Suprapubic skin (tissue), 4 donors: ENCODE measurements at regions not wholly inside any gene's neighbourhood (a gene's known extent, or its start where the extent isn't known, plus 50 kb on each side); places are given as distances from the start of the nearest gene placed in this dataset.

ENCODE experiments used
- DNase-seq, 2 donors: peaks; one replicate each; pipeline ENCODE4 v3.0.0-alpha.2; 2019; ENCODE audit warnings: low spot score in 2 of 2
- H3K27ac ChIP-seq: fragments of 200-600 bp; sonication (generic); one replicate; pipeline ENCODE4 v1.5.1; 2019
- H3K27me3 ChIP-seq: fragments of 200-600 bp; sonication (generic); one replicate; pipeline ENCODE4 v1.5.1; 2019
- H3K36me3 ChIP-seq: fragments of 200-600 bp; sonication (generic); one replicate; pipeline ENCODE4 v1.5.1; 2019
- H3K4me1 ChIP-seq: fragments of 200-600 bp; sonication (generic); one replicate; pipeline ENCODE4 v1.5.1; 2019
- H3K4me3 ChIP-seq: fragments of 200-600 bp; sonication (generic); one replicate; pipeline ENCODE4 v1.5.1; 2019; ENCODE audit warnings: mild to moderate bottlenecking
- H3K9me3 ChIP-seq: fragments of 200-600 bp; sonication (generic); one replicate; pipeline ENCODE4 v1.5.1; 2019
- EP300 ChIP-seq: sonication (generic); formaldehyde crosslinking; IDR thresholded peaks from one replicate; pipeline ENCODE4 v1.6.1; 2017; ENCODE audit warnings: antibody characterized with exemption
- POLR2A ChIP-seq, 2 donors: fragments of 450-650 bp; IDR thresholded peaks; one replicate each; pipeline ENCODE4 v1.6.1; 2017; ENCODE audit warnings: antibody characterized with exemption in 2 of 2, mild to moderate bottlenecking in 2 of 2, moderate library complexity in 2 of 2
- POLR2AphosphoS5 ChIP-seq, 3 donors: sonication (generic); formaldehyde crosslinking; IDR thresholded peaks; one replicate each; pipeline ENCODE4 v1.6.1; 2017; ENCODE audit warnings: antibody characterized with exemption in 3 of 3
- WGBS: methylation state at CpG from one replicate; pipeline ENCODE4 v1.1.5; 2018; 5-methylcytosine and 5-hydroxymethylcytosine counted together
- TF ChIP-seq, protein P1 (sequence below), 2 donors: fragments of 200-600 bp in 1 of 2; fragments of 450-650 bp in 1 of 2; sonication (generic) in 1 of 2; IDR thresholded peaks; one replicate each; pipeline ENCODE4 v1.5.1; 2016 to 2019; ENCODE audit warnings: antibody characterized with exemption in 2 of 2, mild to moderate bottlenecking in 1 of 2, moderate library complexity in 1 of 2

DNA sequence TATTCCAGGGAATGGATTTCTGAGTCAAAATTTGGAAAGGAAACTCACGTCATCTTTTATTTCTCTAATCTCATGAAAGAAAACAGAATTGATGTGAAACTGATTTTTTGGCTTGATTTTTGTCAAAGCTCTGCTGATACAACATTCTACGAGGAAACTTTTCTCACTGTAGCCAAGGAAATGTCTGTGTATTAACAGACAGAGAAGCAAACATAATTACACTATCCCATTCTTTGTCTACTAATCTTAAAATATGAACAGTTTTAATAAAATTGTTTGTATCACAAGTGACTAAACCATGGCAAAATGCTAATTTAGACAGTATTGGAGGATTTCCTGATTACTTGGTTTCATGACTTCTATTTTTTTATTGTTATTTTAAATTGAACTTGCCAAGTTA lies 1437.0 kb downstream of the OTOL1 start:
- no peak for DNase-seq
- no peaks in the 10 kb centered on the region for H3K4me1 ChIP-seq
- H3K4me3 ChIP-seq, result no peak overlapping the region
- H3K27me3 ChIP-seq, result no peaks in the 10 kb centered on the region
- H3K9me3 ChIP-seq, result no peaks in the 10 kb centered on the region
- H3K27ac ChIP-seq, result no peak overlapping the region
- TF ChIP-seq POLR2A (IDR thresholded peaks at IDR 0.05) (no peak), EP300 (no peak)
- TF ChIP-seq, protein P1, sequence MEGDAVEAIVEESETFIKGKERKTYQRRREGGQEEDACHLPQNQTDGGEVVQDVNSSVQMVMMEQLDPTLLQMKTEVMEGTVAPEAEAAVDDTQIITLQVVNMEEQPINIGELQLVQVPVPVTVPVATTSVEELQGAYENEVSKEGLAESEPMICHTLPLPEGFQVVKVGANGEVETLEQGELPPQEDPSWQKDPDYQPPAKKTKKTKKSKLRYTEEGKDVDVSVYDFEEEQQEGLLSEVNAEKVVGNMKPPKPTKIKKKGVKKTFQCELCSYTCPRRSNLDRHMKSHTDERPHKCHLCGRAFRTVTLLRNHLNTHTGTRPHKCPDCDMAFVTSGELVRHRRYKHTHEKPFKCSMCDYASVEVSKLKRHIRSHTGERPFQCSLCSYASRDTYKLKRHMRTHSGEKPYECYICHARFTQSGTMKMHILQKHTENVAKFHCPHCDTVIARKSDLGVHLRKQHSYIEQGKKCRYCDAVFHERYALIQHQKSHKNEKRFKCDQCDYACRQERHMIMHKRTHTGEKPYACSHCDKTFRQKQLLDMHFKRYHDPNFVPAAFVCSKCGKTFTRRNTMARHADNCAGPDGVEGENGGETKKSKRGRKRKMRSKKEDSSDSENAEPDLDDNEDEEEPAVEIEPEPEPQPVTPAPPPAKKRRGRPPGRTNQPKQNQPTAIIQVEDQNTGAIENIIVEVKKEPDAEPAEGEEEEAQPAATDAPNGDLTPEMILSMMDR (IDR thresholded peaks at IDR 0.05), result no peak
- H3K36me3 ChIP-seq, result no peaks in the 10 kb centered on the region
- 51% methylated on average over 2 of the region's 2 CpGs for WGBS

DNA sequence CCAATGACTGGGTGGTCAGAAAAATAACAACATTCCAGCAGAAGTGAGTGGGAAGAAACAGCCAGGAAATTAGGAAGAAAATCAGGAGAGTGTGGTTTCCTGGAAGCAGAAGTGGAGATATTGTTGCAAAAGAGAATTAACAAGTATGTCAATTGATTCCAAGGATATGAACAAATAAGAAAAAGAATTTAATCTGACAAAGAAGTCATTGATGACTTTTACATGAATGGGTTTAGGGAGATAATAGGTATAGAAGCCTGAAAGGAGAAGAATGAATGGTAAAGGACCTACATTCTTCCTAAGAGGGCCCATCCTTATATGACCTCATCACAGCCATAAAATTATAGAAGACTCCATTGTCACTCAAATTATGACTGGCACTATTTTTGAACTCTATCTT lies 1440.1 kb downstream of the OTOL1 start:
- no peak for DNase-seq
- no peaks in the 10 kb centered on the region for H3K4me1 ChIP-seq
- H3K9me3 ChIP-seq, result no peaks in the 10 kb centered on the region
- TF ChIP-seq EP300 (no peak), POLR2A (IDR thresholded peaks at IDR 0.05) (no peak), POLR2AphosphoS5 (IDR thresholded peaks at IDR 0.05) (no peak)
- TF ChIP-seq, protein P1 (IDR thresholded peaks at IDR 0.05), result no peak
- H3K27ac ChIP-seq, result no peak overlapping the region
- H3K27me3 ChIP-seq, result no peaks in the 10 kb centered on the region
- H3K4me3 ChIP-seq, result no peak overlapping the region
- no peaks in the 10 kb centered on the region for H3K36me3 ChIP-seq

- H3K9me3 ChIP-seq, result no peaks in the 10 kb centered on the region
- no peak for DNase-seq
- TF ChIP-seq POLR2AphosphoS5 (IDR thresholded peaks at IDR 0.05) (no peak), POLR2A (IDR thresholded peaks at IDR 0.05) (no peak), EP300 (no peak)
- TF ChIP-seq, protein P1 (IDR thresholded peaks at IDR 0.05), result no peak
- H3K27me3 ChIP-seq, result no peaks in the 10 kb centered on the region
- H3K4me3 ChIP-seq, result no peak overlapping the region
- WGBS, result 59% methylated on average over 2 of the region's 2 CpGs
- H3K27ac ChIP-seq, result no peak overlapping the region
- H3K36me3 ChIP-seq, result no peaks in the 10 kb centered on the region
- H3K4me1 ChIP-seq, result no peaks in the 10 kb centered on the region
These were observed 1441.5 kb downstream of the OTOL1 start for GRCh38 chr3:162938083-162938482.

- Histone ChIP-seq H3K4me1 (no peaks in the 10 kb centered on the region), H3K27ac (no peak overlapping the region), H3K4me3 (no peak overlapping the region), H3K27me3 (no peaks in the 10 kb centered on the region), H3K9me3 (peaks cover 6% of the 10 kb centered on the region), H3K36me3 (no peaks in the 10 kb centered on the region)
- no peak for DNase-seq
- no peak for TF ChIP-seq POLR2A (IDR thresholded peaks at IDR 0.05)
- TF ChIP-seq, protein P1 (IDR thresholded peaks at IDR 0.05), result no peak
- no peak for TF ChIP-seq EP300
- no peak for TF ChIP-seq POLR2AphosphoS5 (IDR thresholded peaks at IDR 0.05)
- 0% methylated on average over 1 of the region's 1 CpG for WGBS
These were observed 1449.0 kb downstream of the OTOL1 start for GRCh38 chr3:162945626-162946025.

GRCh38 chr3:162956711-162957110 lies 1460.1 kb downstream of the OTOL1 start:
- TF ChIP-seq POLR2AphosphoS5 (IDR thresholded peaks at IDR 0.05) (no peak), POLR2A (IDR thresholded peaks at IDR 0.05) (no peak), EP300 (no peak)
- TF ChIP-seq, protein P1 (IDR thresholded peaks at IDR 0.05), result no peak
- H3K27me3 ChIP-seq, result no peaks in the 10 kb centered on the region
- H3K4me1 ChIP-seq, result no peaks in the 10 kb centered on the region
- H3K27ac ChIP-seq, result no peak overlapping the region
- H3K36me3 ChIP-seq, result no peaks in the 10 kb centered on the region
- DNase-seq, result no peak
- no peak overlapping the region for H3K4me3 ChIP-seq
- no peaks in the 10 kb centered on the region for H3K9me3 ChIP-seq
